Caco-2 (cell line): ENCODE measurements at regions not wholly inside any gene's neighbourhood (a gene's known extent, or its start where the extent isn't known, plus 50 kb on each side); places are given as distances from the start of the nearest gene placed in this dataset.
"Not testable (repeated sequence)": the region's sequence is repeated elsewhere in the genome, so short reads cannot be mapped to it uniquely, and the experiment has no call there.

Experiments used
- BruUV-seq: library from RNA; stranded (reverse); fragments of 400-500 nt; replicated peaks from 2 replicates; lab custom pipeline; 2021; lab: Mats Ljungman, UMichigan
- CTCF ChIA-PET: fragments of 300-600 bp; sonication (Branson Sonifier 250); formaldehyde crosslinking; loops from one replicate; lab custom pipeline; 2022; ENCODE audit warnings: antibody characterized with exemption; lab: Charles Lee
- POLR2A ChIA-PET: fragments of 300-600 bp; sonication (Branson Sonifier 250); formaldehyde crosslinking; loops from one replicate; lab custom pipeline; 2022; ENCODE audit warnings: antibody characterized with exemption; lab: Charles Lee
- DNase-seq, 2 experiments: peaks; one replicate each; pipeline versions ENCODE4 v3.0.0 to v3.0.0-alpha.2; 2020 to 2022
- H3K27me3 ChIP-seq: replicated peaks from 2 replicates; pipeline ENCODE4 v1.6.0; 2011; ENCODE audit warnings: low read length; ENCODE audit not compliant: control insufficient read depth, insufficient read depth
- H3K36me3 ChIP-seq: 2 replicates; pipeline ENCODE4 v1.5.1; 2011; ENCODE audit warnings: low read length; ENCODE audit not compliant: control insufficient read depth, insufficient read depth
- H3K4me1 ChIP-seq: fragments of 250-450 bp; sonication (Bioruptor Pico); 2 replicates; pipeline ENCODE4 v1.5.1; 2020; ENCODE audit warnings: mild to moderate bottlenecking
- H3K4me3 ChIP-seq: 2 replicates; pipeline ENCODE4 v1.5.1; 2011; ENCODE audit warnings: low read depth, mild to moderate bottlenecking, control low read depth, low read length
- H3K9me3 ChIP-seq: fragments of 250-450 bp; sonication (Bioruptor Pico); 2 replicates; pipeline ENCODE4 v1.5.1; 2020; ENCODE audit warnings: mild to moderate bottlenecking, moderate library complexity
- H3K27ac Mint-ChIP-seq: one replicate; pipeline ENCODE4 v1.8.0; 2022; ENCODE audit warnings: mixed read lengths; ENCODE audit not compliant: unreplicated experiment
- H3K27me3 Mint-ChIP-seq: one replicate; pipeline ENCODE4 v1.8.0; 2022; ENCODE audit warnings: mixed read lengths; ENCODE audit not compliant: insufficient read depth, unreplicated experiment
- H3K36me3 Mint-ChIP-seq: one replicate; pipeline ENCODE4 v1.8.0; 2022; ENCODE audit warnings: mild to moderate bottlenecking, mixed read lengths; ENCODE audit not compliant: insufficient read depth, unreplicated experiment
- H3K4me1 Mint-ChIP-seq: one replicate; pipeline ENCODE4 v1.8.0; 2022; ENCODE audit warnings: low read depth, mixed read lengths; ENCODE audit not compliant: unreplicated experiment
- H3K4me3 Mint-ChIP-seq: one replicate; pipeline ENCODE4 v1.8.0; 2022; ENCODE audit warnings: mild to moderate bottlenecking, moderate library complexity, mixed read lengths; ENCODE audit not compliant: unreplicated experiment
- H3K9me3 Mint-ChIP-seq: one replicate; pipeline ENCODE4 v1.8.0; 2022; ENCODE audit warnings: mixed read lengths; ENCODE audit not compliant: unreplicated experiment
- CTCF ChIP-seq, 2 experiments: fragments of 200-600 bp in 1 of 2; IDR thresholded peaks; 1 replicate in 1 of 2; 2 replicates in 1 of 2; pipeline versions ENCODE4 v1.5.1 to v1.8.0; 2011 to 2022; ENCODE audit warnings: antibody characterized with exemption in 1 of 2, control low read depth in 1 of 2, inconsistent platforms in 1 of 2, low read depth in 1 of 2, low read length in 1 of 2, mild to moderate bottlenecking in 1 of 2, moderate library complexity in 1 of 2; ENCODE audit not compliant: insufficient read depth in 1 of 2, severe bottlenecking in 1 of 2, unreplicated experiment in 1 of 2
- intact Hi-C: fragments of 100-400 bp; cut with micrococcal nuclease; formaldehyde crosslinking; loops from one replicate; pipeline ENCODE4 v1.10.0; 2022; ENCODE audit not compliant: unreplicated experiment

- Histone ChIP-seq H3K4me3 (no peak overlapping the region), H3K4me1 (no peaks in the 10 kb centered on the region), H3K27me3 (no peaks in the 10 kb centered on the region), H3K9me3 (no peaks in the 10 kb centered on the region), H3K36me3 (no peaks in the 10 kb centered on the region)
- H3K36me3 Mint-ChIP-seq: no peaks in the 10 kb centered on the region
- BruUV-seq: no TSS peak
- no peaks in the 10 kb centered on the region for H3K9me3 Mint-ChIP-seq
- no peaks in the 10 kb centered on the region for H3K4me1 Mint-ChIP-seq
- intact Hi-C loops: loop anchor here (1.0 kb wide), 1 partner anchor 647 kb away; no protein-coding TSS in a partner anchor
- no peak overlapping the region for H3K4me3 Mint-ChIP-seq
- TF ChIP-seq CTCF (IDR thresholded peaks at IDR 0.05; ENCODE audit: insufficient read depth in 1 of 2, low read depth in 1 of 2, low read length in 1 of 2, severe bottlenecking in 1 of 2, unreplicated experiment in 1 of 2): peak in 1 of 2 experiments; percentile 2
- no peak overlapping the region for H3K27ac Mint-ChIP-seq
- no peaks in the 10 kb centered on the region for H3K27me3 Mint-ChIP-seq
- CTCF ChIA-PET: no interaction called here
- DNase-seq: peak in 1 of 2 experiments; percentile 3
- POLR2A ChIA-PET: no interaction called here
These were observed 646.5 kb downstream of the TENT5A start for GRCh38 chr6:81105998-81106397.

GRCh38 chr6:81098109-81098814 is 654.2 kb downstream of the TENT5A start:
- no peaks in the 10 kb centered on the region for H3K4me1 ChIP-seq
- no peaks in the 10 kb centered on the region for H3K9me3 ChIP-seq
- Mint-ChIP-seq H3K9me3 (no peaks in the 10 kb centered on the region), H3K27ac (no peak overlapping the region), H3K36me3 (no peaks in the 10 kb centered on the region), H3K4me3 (no peak overlapping the region), H3K27me3 (no peaks in the 10 kb centered on the region), H3K4me1 (no peaks in the 10 kb centered on the region)
- no peak for DNase-seq
- no peaks in the 10 kb centered on the region for H3K36me3 ChIP-seq
- H3K27me3 ChIP-seq: no peaks in the 10 kb centered on the region
- no peak for TF ChIP-seq CTCF (IDR thresholded peaks at IDR 0.05; ENCODE audit: insufficient read depth in 1 of 2, low read depth in 1 of 2, low read length in 1 of 2, severe bottlenecking in 1 of 2, unreplicated experiment in 1 of 2)
- no peak overlapping the region for H3K4me3 ChIP-seq
- BruUV-seq: no TSS peak
- ChIA-PET CTCF (no interaction called here), POLR2A (no interaction called here)
- intact Hi-C loops: no loop called here

- DNase-seq, H3K36me3 Mint-ChIP-seq, H3K4me1 ChIP-seq, CTCF ChIA-PET, POLR2A ChIA-PET, H3K4me3 ChIP-seq, intact Hi-C loops, H3K9me3 Mint-ChIP-seq, H3K4me3 Mint-ChIP-seq, BruUV-seq, H3K4me1 Mint-ChIP-seq, H3K27me3 Mint-ChIP-seq, H3K36me3 ChIP-seq, H3K27me3 ChIP-seq, H3K27ac Mint-ChIP-seq, H3K9me3 ChIP-seq: not testable (repeated sequence)
These were observed 656.0 kb downstream of the TENT5A start for GRCh38 chr6:81096464-81096863.
